ENCODE measurements at regions not wholly inside any gene's neighbourhood (a gene's known extent, or its start where the extent isn't known, plus 50 kb on each side); places are given as distances from the start of the nearest gene placed in this dataset.

DNA sequence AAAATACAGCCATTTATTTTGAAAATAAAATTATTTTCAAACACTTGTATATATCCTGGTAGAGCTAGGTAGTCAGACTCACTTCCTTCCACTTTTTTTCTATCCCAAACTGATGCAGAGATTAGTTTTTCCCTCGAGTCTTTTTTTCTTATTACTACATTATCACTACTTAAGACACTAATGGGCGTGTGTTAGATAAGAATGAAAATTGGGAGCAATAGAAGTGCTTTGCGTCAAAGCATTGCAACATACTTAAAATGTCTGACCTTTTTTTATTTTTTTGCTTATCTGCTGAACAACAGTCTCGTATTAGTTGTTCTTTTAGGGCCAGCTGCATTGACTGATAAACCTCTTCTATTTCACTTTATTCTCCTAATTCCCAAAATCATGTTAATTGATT, 1278.7 kb downstream of the CDH12 start:
- TF ChIP-seq, protein P1, sequence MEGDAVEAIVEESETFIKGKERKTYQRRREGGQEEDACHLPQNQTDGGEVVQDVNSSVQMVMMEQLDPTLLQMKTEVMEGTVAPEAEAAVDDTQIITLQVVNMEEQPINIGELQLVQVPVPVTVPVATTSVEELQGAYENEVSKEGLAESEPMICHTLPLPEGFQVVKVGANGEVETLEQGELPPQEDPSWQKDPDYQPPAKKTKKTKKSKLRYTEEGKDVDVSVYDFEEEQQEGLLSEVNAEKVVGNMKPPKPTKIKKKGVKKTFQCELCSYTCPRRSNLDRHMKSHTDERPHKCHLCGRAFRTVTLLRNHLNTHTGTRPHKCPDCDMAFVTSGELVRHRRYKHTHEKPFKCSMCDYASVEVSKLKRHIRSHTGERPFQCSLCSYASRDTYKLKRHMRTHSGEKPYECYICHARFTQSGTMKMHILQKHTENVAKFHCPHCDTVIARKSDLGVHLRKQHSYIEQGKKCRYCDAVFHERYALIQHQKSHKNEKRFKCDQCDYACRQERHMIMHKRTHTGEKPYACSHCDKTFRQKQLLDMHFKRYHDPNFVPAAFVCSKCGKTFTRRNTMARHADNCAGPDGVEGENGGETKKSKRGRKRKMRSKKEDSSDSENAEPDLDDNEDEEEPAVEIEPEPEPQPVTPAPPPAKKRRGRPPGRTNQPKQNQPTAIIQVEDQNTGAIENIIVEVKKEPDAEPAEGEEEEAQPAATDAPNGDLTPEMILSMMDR (IDR thresholded peaks at IDR 0.05): no peak
- TF ChIP-seq POLR2AphosphoS5 (IDR thresholded peaks at IDR 0.05) (no peak), POLR2A (IDR thresholded peaks at IDR 0.05) (no peak)
